ENCODE measurements at regions not wholly inside any gene's neighbourhood (a gene's known extent, or its start where the extent isn't known, plus 50 kb on each side); places are given as distances from the start of the nearest gene placed in this dataset.

DNA sequence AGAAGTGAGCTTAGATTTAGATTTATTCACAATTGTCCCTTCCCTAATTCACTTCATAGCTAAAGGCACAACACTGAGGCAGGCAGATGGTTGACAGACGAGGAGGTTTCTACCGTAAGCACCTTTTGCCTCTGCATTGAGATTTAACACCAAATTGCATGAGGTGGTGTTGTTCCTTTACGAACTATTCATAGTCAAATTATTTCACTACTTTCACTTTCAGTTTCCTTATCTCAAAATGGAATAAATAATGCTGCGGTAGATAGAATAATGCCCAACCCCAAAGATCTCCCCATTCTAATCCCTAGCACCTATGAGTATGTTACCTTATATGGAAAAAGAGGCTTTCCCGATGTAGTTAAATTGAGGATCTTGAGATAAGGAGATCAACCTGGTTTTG lies 58.9 kb upstream of the LINC00305 start:
- peaks cover 16% of the 10 kb centered on the region for H3K27me3 Mint-ChIP-seq (ENCODE audit: low read depth)
- no peak overlapping the region for H3K4me3 Mint-ChIP-seq (ENCODE audit: unreplicated experiment)
- no peaks in the 10 kb centered on the region for H3K4me1 Mint-ChIP-seq (ENCODE audit: low read depth)
- H3K9me3 Mint-ChIP-seq (ENCODE audit: low read depth): no peaks in the 10 kb centered on the region
- TF ChIP-seq, protein P1, sequence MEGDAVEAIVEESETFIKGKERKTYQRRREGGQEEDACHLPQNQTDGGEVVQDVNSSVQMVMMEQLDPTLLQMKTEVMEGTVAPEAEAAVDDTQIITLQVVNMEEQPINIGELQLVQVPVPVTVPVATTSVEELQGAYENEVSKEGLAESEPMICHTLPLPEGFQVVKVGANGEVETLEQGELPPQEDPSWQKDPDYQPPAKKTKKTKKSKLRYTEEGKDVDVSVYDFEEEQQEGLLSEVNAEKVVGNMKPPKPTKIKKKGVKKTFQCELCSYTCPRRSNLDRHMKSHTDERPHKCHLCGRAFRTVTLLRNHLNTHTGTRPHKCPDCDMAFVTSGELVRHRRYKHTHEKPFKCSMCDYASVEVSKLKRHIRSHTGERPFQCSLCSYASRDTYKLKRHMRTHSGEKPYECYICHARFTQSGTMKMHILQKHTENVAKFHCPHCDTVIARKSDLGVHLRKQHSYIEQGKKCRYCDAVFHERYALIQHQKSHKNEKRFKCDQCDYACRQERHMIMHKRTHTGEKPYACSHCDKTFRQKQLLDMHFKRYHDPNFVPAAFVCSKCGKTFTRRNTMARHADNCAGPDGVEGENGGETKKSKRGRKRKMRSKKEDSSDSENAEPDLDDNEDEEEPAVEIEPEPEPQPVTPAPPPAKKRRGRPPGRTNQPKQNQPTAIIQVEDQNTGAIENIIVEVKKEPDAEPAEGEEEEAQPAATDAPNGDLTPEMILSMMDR (IDR thresholded peaks at IDR 0.05): no peak
- no peak overlapping the region for H3K27ac Mint-ChIP-seq (ENCODE audit: unreplicated experiment)
- no peaks in the 10 kb centered on the region for H3K36me3 Mint-ChIP-seq (ENCODE audit: low read depth)
- no peak for DNase-seq (ENCODE audit: low spot score)

DNA sequence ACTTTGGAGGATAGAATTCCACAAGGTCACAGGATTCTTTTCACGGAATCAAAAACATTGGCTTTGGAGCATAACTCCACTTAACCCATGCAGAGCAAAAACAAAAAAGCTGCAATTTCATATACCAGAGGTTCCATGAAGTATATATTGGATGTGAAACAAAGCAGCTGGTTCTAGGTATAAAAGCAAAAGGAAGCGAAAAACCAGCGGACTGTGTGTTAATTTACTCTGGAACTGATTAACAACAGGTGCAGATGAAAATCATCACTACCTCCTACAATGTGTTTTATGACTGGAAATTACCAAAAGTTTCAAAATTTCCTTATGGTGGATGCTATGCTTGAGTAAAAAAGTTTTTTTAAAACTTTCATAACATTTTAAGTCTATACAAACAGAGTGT lies 54.4 kb upstream of the LINC00305 start:
- Mint-ChIP-seq H3K4me3 (ENCODE audit: unreplicated experiment) (no peak overlapping the region), H3K9me3 (ENCODE audit: low read depth) (no peaks in the 10 kb centered on the region), H3K27ac (ENCODE audit: unreplicated experiment) (no peak overlapping the region), H3K27me3 (ENCODE audit: low read depth) (peaks cover 17% of the 10 kb centered on the region), H3K4me1 (ENCODE audit: low read depth) (no peaks in the 10 kb centered on the region), H3K36me3 (ENCODE audit: low read depth) (no peaks in the 10 kb centered on the region)
- TF ChIP-seq, protein P1 (IDR thresholded peaks at IDR 0.05): no peak
- no peak for DNase-seq (ENCODE audit: low spot score)

DNA sequence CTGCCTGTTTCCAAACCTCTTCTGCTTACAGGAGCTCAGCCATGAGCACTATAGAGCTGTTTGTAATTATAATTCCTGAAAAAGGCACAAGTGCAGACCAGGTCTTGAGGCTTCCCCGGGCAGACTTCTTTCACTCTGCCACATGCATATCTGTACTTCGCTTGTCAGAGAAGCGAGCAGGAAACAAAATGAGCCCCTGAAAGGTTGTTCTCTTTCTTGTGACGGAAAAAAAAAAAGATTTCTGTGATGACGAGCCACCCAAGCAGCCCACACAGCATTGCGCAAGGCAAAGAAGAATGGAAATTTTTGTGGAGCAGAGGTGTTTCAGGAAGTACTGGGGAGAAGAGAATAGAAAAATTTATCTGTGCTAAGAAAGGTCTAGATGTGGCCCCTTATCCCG lies 54.0 kb upstream of the LINC00305 start:
- Mint-ChIP-seq H3K27me3 (ENCODE audit: low read depth) (peaks cover 17% of the 10 kb centered on the region), H3K36me3 (ENCODE audit: low read depth) (no peaks in the 10 kb centered on the region), H3K27ac (ENCODE audit: unreplicated experiment) (no peak overlapping the region), H3K4me1 (ENCODE audit: low read depth) (no peaks in the 10 kb centered on the region), H3K4me3 (ENCODE audit: unreplicated experiment) (no peak overlapping the region), H3K9me3 (ENCODE audit: low read depth) (no peaks in the 10 kb centered on the region)
- DNase-seq (ENCODE audit: low spot score): no peak
- TF ChIP-seq, protein P1 (IDR thresholded peaks at IDR 0.05): no peak

DNA sequence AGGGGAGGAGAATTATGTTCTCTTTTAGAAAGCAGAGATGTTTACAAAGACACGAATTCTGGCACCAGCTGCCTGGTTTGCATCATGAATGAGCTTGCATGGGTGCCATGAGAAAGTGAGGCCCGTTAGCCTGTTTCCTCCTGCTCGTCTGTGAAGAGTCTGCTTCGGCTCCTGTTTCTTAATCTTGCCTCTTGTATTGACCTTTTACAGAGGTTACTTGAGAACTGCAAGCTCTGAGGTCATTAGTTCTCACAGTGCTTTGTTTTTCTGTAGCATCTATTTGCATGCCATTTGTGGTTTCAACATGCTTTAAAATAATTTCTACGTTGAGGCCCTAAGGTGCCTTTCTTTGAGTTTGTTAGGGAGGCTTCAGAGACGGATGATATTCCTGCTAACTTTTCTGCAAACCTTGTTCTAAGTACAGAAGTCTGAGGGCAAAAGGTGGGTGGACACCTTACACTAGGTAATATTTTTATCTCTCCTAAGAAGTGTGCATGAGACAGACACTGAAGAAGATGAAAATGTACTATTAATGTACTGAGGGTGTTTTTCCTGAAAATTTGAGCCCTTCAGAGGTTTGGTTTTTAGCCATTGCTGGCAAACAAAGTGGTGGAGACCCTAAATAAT lies 53.4 kb upstream of the LINC00305 start:
- Mint-ChIP-seq H3K27ac (ENCODE audit: unreplicated experiment) (no peak overlapping the region), H3K4me1 (ENCODE audit: low read depth) (no peaks in the 10 kb centered on the region), H3K36me3 (ENCODE audit: low read depth) (no peaks in the 10 kb centered on the region), H3K4me3 (ENCODE audit: unreplicated experiment) (no peak overlapping the region), H3K27me3 (ENCODE audit: low read depth) (peaks cover 17% of the 10 kb centered on the region), H3K9me3 (ENCODE audit: low read depth) (no peaks in the 10 kb centered on the region)
- no peak for DNase-seq (ENCODE audit: low spot score)
- TF ChIP-seq, protein P1 (IDR thresholded peaks at IDR 0.05): no peak

DNA sequence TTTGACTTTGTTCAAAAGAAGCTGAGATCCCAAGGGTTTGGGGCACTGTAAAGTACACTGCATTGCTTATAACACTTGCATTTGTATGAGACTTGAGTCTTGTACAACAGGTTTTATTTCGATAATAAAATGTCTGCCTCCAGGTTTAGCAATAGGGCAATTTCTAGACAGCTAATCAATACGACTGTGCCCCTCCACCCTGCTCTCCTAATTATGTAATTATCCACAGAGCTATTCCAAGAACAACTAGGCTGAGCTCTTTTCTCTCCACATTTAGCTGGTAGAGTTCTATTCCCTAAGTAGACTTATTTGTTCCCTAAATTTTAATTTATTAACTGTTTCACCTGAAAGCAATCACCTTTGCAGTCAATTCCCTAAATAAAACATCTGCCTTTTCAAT lies 52.9 kb upstream of the LINC00305 start:
- Mint-ChIP-seq H3K9me3 (ENCODE audit: low read depth) (no peaks in the 10 kb centered on the region), H3K36me3 (ENCODE audit: low read depth) (no peaks in the 10 kb centered on the region), H3K27ac (ENCODE audit: unreplicated experiment) (no peak overlapping the region), H3K27me3 (ENCODE audit: low read depth) (peaks cover 17% of the 10 kb centered on the region), H3K4me1 (ENCODE audit: low read depth) (no peaks in the 10 kb centered on the region), H3K4me3 (ENCODE audit: unreplicated experiment) (no peak overlapping the region)
- TF ChIP-seq, protein P1 (IDR thresholded peaks at IDR 0.05): no peak
- no peak for DNase-seq (ENCODE audit: low spot score)

Measured in chondrocyte (in vitro differentiated cells).